ENCODE measurements at regions not wholly inside any gene's neighbourhood (a gene's known extent, or its start where the extent isn't known, plus 50 kb on each side); places are given as distances from the start of the nearest gene placed in this dataset.

GRCh38 chr1:228975238-228975907, 240.1 kb downstream of the RHOU start:
- TF ChIP-seq CTCF (IDR thresholded peaks at IDR 0.05) (no peak), POLR2AphosphoS5 (IDR thresholded peaks at IDR 0.05) (no peak), POLR2A (IDR thresholded peaks at IDR 0.05) (no peak)

All from prostate gland (tissue), 2 donors.